ENCODE measurements at regions not wholly inside any gene's neighbourhood (a gene's known extent, or its start where the extent isn't known, plus 50 kb on each side); places are given as distances from the start of the nearest gene placed in this dataset.

DNA sequence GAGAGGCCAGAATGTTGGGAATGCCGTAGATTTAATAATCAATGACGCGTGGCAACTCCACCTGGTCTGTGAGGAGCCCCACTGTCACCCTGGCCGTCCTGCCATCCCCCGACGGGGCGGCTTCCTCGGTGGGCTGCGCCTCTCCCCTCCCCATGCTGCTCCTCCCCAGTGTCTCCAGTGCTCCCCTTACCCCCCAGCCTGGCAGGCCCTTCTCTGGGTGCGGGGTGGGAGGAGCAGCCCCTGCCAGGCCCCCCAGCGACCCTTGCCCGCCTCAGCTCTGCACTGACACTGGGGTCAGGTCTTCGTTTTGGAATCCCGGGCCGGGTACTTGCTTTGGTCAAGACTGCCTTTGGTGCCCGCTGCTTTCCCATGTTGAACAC, 82.3 kb upstream of the FRMD1 start:
- no peak overlapping the region for H3K27ac ChIP-seq
- TF ChIP-seq, protein P1, sequence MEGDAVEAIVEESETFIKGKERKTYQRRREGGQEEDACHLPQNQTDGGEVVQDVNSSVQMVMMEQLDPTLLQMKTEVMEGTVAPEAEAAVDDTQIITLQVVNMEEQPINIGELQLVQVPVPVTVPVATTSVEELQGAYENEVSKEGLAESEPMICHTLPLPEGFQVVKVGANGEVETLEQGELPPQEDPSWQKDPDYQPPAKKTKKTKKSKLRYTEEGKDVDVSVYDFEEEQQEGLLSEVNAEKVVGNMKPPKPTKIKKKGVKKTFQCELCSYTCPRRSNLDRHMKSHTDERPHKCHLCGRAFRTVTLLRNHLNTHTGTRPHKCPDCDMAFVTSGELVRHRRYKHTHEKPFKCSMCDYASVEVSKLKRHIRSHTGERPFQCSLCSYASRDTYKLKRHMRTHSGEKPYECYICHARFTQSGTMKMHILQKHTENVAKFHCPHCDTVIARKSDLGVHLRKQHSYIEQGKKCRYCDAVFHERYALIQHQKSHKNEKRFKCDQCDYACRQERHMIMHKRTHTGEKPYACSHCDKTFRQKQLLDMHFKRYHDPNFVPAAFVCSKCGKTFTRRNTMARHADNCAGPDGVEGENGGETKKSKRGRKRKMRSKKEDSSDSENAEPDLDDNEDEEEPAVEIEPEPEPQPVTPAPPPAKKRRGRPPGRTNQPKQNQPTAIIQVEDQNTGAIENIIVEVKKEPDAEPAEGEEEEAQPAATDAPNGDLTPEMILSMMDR (IDR thresholded peaks at IDR 0.05) = no peak
- no peak overlapping the region for H3K4me3 ChIP-seq
- H3K36me3 ChIP-seq = no peaks in the 10 kb centered on the region
- peaks cover 0 to 2% of the 10 kb centered on the region in 2 donors for H3K27me3 ChIP-seq
- DNase-seq = no peak
- no peaks in the 10 kb centered on the region for H3K9me3 ChIP-seq
- intact Hi-C loops (cut with DNase I; ENCODE audit: low total_unique reads) = no loop called here
- H3K4me1 ChIP-seq = peaks cover 0 to 18% (median 13%) of the 10 kb centered on the region in 4 donors

DNA sequence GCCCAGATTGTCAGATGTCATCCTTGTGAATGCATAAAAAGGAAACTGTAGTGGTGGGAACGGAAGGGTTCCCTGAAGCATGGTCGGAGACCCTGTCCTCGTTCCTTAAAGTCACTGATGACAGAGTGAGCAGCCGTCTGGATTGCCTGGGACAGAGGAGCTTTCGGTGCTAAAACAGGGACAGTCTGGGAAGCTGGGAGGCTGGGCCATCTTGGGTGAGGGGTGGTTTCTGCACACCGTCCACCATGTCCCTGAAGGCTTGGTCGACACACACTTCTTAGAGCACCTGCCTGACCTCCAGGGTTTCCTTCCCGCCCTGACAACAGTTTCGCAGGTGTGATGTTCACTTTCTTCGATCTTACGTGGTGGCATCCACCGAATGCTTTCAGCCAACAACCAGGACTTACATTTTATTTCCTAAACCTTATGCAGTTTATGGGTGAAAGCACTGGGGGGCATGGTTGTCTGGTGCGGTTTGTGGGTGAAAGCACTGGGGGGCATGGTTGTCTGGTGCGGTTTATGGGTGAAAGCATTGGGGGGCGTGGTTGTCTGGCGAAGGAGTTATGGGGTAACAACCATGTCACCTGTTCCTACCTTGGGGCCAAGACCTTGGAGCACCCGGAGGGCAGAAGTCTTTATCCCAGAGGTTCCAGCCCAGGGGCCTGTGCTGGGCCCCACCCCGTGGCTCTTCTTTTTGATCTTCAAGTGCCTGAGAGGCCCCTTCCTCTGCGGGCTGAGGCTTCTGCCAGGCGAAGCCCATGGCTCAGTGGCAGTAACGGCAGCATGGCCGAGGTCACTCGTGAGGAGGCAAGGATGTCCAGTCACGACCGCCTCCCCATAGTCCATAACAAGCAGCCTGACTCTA, 81.7 kb upstream of the FRMD1 start:
- no peaks in the 10 kb centered on the region for H3K27me3 ChIP-seq
- H3K36me3 ChIP-seq = no peaks in the 10 kb centered on the region
- TF ChIP-seq, protein P1 (IDR thresholded peaks at IDR 0.05) = no peak
- no peak overlapping the region for H3K4me3 ChIP-seq
- peak in 1 of 2 donors; percentile 35 for DNase-seq
- H3K4me1 ChIP-seq = peaks cover 0 to 18% (median 13%) of the 10 kb centered on the region in 4 donors
- intact Hi-C loops (cut with DNase I; ENCODE audit: low total_unique reads) = no loop called here
- H3K9me3 ChIP-seq = no peaks in the 10 kb centered on the region
- no peak overlapping the region for H3K27ac ChIP-seq

DNA sequence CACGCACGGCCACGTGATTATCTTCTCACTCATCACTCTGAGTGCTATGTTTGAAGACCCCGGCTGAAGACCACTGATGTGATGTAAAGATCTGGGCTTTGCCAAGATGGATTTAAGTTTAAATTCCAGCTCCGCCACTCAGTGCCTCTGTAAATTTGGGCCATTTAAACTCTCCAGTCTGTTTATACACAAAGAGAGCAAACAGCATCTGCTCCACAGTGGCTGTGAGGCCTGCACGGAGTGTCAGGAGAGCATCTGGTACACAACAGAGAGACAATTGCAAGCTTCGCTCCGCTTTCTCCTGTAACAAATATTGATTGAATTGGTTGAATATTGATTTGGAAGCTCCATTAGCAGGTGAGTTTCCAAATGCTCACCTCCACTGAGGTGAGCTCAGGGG, 80.5 kb upstream of the FRMD1 start:
- TF ChIP-seq, protein P1 (IDR thresholded peaks at IDR 0.05) = no peak
- H3K9me3 ChIP-seq = no peaks in the 10 kb centered on the region
- H3K36me3 ChIP-seq = no peaks in the 10 kb centered on the region
- H3K4me3 ChIP-seq = no peak overlapping the region
- H3K27ac ChIP-seq = no peak overlapping the region
- no peak for DNase-seq
- H3K27me3 ChIP-seq = no peaks in the 10 kb centered on the region
- intact Hi-C loops (cut with DNase I; ENCODE audit: low total_unique reads) = no loop called here
- H3K4me1 ChIP-seq = peaks cover 0 to 18% (median 13%) of the 10 kb centered on the region in 4 donors

DNA sequence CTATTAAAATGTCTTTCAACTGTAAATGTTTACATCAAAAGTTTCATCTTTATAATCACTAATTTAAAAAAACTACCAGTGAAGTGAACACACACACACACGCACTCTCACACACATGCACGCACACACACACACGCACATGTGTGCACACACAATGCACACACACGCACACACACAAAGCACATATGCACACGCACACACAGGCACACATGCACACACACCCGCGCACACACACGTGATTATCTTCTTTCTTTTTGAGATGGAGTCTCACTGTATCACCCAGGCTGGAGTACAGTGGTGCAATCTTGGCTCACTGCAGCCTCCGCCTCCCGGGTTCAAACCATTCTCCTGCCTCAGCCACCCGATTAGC, 80.0 kb upstream of the FRMD1 start:
- Histone ChIP-seq H3K36me3 (no peaks in the 10 kb centered on the region), H3K4me3 (no peak overlapping the region), H3K27ac (no peak overlapping the region), H3K9me3 (no peaks in the 10 kb centered on the region), H3K4me1 (peaks cover 0 to 18% (median 13%) of the 10 kb centered on the region in 4 donors), H3K27me3 (no peaks in the 10 kb centered on the region)
- DNase-seq = no peak
- TF ChIP-seq, protein P1 (IDR thresholded peaks at IDR 0.05) = no peak
- intact Hi-C loops (cut with DNase I; ENCODE audit: low total_unique reads) = no loop called here

DNA sequence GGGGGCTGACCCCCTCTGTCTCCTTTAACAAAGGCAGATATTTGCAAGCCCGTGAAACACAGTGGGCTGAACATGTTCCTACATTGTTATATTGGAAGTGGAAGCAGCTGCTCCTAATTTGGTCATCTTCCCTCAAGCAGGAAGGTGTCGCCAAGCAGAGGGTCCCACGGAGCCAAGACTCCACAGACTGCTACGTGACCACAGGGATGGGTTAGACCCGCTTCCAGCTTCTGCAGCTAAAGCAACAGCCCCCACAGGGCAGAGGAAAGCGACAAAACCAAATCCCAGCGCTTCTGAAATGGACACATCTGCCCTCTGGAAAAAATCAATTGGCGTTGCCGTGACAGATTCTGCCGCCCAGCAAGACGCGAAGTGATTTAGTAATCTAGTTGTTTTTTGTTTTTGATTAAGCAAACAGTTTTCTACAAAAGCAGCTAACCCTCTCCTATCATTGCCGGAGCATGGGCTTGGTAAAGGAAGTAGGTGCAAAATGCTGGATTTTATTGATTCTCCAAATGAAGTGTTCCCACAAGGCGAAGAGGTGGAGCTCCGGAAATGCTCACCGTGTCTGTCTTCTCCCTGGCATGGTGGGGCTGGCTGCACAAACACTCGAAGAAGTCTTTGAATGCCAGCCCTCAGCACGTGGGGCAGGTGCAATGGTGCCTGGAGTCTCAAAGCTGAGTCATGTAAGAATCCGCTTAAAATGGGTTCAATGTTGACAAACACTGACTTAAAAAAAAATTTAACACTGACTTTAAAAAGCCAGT, 79.4 kb upstream of the FRMD1 start:
- peak in 1 of 2 donors; percentile 55 for DNase-seq
- no peaks in the 10 kb centered on the region for H3K36me3 ChIP-seq
- no peak overlapping the region for H3K27ac ChIP-seq
- H3K4me3 ChIP-seq = no peak overlapping the region
- H3K27me3 ChIP-seq = no peaks in the 10 kb centered on the region
- peaks cover 0 to 16% (median 13%) of the 10 kb centered on the region in 4 donors for H3K4me1 ChIP-seq
- intact Hi-C loops (cut with DNase I; ENCODE audit: low total_unique reads) = no loop called here
- TF ChIP-seq, protein P1 (IDR thresholded peaks at IDR 0.05) = no peak
- no peaks in the 10 kb centered on the region for H3K9me3 ChIP-seq
